ENCODE measurements at regions not wholly inside any gene's neighbourhood (a gene's known extent, or its start where the extent isn't known, plus 50 kb on each side); places are given as distances from the start of the nearest gene placed in this dataset.

GRCh38 chr3:35044190-35044589 lies 595.1 kb upstream of the ARPP21 start:
- Mint-ChIP-seq H3K36me3 (ENCODE audit: low read depth) (no peaks in the 10 kb centered on the region), H3K27me3 (ENCODE audit: low read depth) (peaks cover 7% of the 10 kb centered on the region), H3K27ac (ENCODE audit: unreplicated experiment) (no peak overlapping the region), H3K9me3 (ENCODE audit: low read depth) (no peaks in the 10 kb centered on the region), H3K4me1 (ENCODE audit: low read depth) (no peaks in the 10 kb centered on the region), H3K4me3 (ENCODE audit: unreplicated experiment) (no peak overlapping the region)
- TF ChIP-seq CTCF (IDR thresholded peaks at IDR 0.05), result no peak
- no peak for DNase-seq (ENCODE audit: low spot score)

DNA sequence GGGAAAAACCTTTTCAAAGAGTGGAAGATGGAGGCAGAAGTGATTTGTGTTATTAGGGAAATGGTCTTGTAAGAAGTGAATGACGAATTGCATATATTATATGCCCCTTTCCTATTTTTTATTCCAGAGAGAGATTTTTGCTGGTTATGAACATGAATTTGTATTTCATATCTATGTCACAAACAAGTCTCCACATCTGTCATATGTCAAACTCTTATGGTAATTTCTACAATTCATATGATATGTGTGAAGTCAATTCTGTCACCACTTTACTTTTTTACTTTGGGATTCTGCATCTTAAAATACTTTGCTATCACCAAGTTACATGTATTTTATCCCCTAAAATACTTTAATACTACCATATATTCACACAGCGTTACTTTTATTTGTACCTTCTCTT lies 594.2 kb upstream of the ARPP21 start:
- DNase-seq (ENCODE audit: low spot score), result no peak
- no peaks in the 10 kb centered on the region for H3K9me3 Mint-ChIP-seq (ENCODE audit: low read depth)
- no peaks in the 10 kb centered on the region for H3K4me1 Mint-ChIP-seq (ENCODE audit: low read depth)
- TF ChIP-seq CTCF (IDR thresholded peaks at IDR 0.05), result no peak
- no peaks in the 10 kb centered on the region for H3K36me3 Mint-ChIP-seq (ENCODE audit: low read depth)
- no peak overlapping the region for H3K4me3 Mint-ChIP-seq (ENCODE audit: unreplicated experiment)
- H3K27ac Mint-ChIP-seq (ENCODE audit: unreplicated experiment), result no peak overlapping the region
- peaks cover 7% of the 10 kb centered on the region for H3K27me3 Mint-ChIP-seq (ENCODE audit: low read depth)

DNA sequence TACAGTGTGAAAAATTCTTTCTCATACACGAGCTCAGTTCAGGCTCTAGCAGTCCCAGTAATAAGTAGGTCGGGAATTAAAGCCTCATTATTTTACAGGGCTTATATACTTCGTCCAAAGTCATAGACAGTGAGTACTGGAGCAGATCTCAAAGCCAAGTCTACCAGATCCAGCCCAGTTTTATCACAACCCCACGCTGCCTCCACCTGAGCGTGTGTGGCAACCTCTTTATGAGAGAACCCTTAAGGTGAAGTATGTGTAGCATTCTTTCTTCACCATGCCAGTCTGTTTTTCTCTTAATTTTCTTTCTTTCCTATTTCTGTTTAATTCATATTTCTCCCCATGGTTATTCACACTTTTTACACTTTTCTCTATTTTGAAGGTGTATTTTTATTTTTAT lies 574.6 kb upstream of the ARPP21 start:
- Mint-ChIP-seq H3K4me3 (ENCODE audit: unreplicated experiment) (no peak overlapping the region), H3K36me3 (ENCODE audit: low read depth) (no peaks in the 10 kb centered on the region), H3K27me3 (ENCODE audit: low read depth) (peaks cover 12% of the 10 kb centered on the region), H3K9me3 (ENCODE audit: low read depth) (no peaks in the 10 kb centered on the region), H3K4me1 (ENCODE audit: low read depth) (no peaks in the 10 kb centered on the region), H3K27ac (ENCODE audit: unreplicated experiment) (no peak overlapping the region)
- no peak for DNase-seq (ENCODE audit: low spot score)
- TF ChIP-seq CTCF (IDR thresholded peaks at IDR 0.05), result no peak

DNA sequence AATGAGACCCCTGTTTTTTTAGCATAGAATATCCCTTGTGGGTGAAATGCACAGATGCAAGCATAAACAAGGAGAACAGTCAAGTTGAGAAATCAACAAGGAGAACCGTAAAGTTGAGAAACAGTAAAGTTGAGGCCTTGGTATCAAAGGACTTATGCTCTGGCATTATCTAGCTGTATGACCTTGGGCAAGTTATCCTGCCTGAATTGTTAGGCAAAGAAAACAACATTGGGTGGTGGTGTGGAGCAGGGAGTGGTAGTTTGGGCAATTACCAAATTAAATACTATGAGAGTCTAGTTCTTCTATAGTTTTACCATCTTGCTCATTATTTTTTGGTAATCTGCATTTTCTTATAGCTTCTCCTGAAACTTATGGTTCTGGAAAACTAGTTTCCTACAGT lies 573.4 kb upstream of the ARPP21 start:
- no peak overlapping the region for H3K4me3 Mint-ChIP-seq (ENCODE audit: unreplicated experiment)
- H3K9me3 Mint-ChIP-seq (ENCODE audit: low read depth), result no peaks in the 10 kb centered on the region

DNA sequence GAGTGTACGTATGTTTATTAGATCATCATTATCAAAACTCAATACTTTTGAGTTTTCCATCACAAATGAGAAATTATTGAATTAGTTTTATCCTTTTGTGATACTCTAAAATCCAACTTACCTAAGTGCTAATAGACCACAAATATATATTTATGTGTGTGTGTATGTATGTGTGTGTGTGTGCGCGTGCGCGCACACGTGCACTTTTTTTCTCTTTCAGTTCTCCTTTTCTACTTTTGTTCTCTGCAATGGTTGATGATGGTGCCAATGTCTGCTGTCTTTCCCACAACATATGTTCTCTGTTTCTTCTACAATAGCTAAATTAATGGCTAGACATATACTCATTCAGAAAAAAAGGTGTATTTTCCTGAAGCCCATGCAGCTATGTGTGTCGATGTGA lies 571.6 kb upstream of the ARPP21 start:
- H3K36me3 Mint-ChIP-seq (ENCODE audit: low read depth), result no peaks in the 10 kb centered on the region
- TF ChIP-seq CTCF (IDR thresholded peaks at IDR 0.05), result no peak
- H3K27me3 Mint-ChIP-seq (ENCODE audit: low read depth), result peaks cover 12% of the 10 kb centered on the region
- H3K4me3 Mint-ChIP-seq (ENCODE audit: unreplicated experiment), result no peak overlapping the region
- H3K9me3 Mint-ChIP-seq (ENCODE audit: low read depth), result no peaks in the 10 kb centered on the region
- H3K27ac Mint-ChIP-seq (ENCODE audit: unreplicated experiment), result no peak overlapping the region
- no peak for DNase-seq (ENCODE audit: low spot score)
- H3K4me1 Mint-ChIP-seq (ENCODE audit: low read depth), result no peaks in the 10 kb centered on the region

More for the DNA sequence above, 573.4 kb upstream of the ARPP21 start:
- no peaks in the 10 kb centered on the region for H3K4me1 Mint-ChIP-seq (ENCODE audit: low read depth)
- no peak overlapping the region for H3K27ac Mint-ChIP-seq (ENCODE audit: unreplicated experiment)
- TF ChIP-seq CTCF (IDR thresholded peaks at IDR 0.05), result no peak
- H3K27me3 Mint-ChIP-seq (ENCODE audit: low read depth), result peaks cover 12% of the 10 kb centered on the region
- H3K36me3 Mint-ChIP-seq (ENCODE audit: low read depth), result no peaks in the 10 kb centered on the region
- no peak for DNase-seq (ENCODE audit: low spot score)
